Osteoblast (primary cell): ENCODE measurements at regions not wholly inside any gene's neighbourhood (a gene's known extent, or its start where the extent isn't known, plus 50 kb on each side); places are given as distances from the start of the nearest gene placed in this dataset.

Source experiments
- DNase-seq: peaks from one replicate; pipeline ENCODE4 v3.0.0; 2011; ENCODE audit warnings: low spot score, mixed read lengths; ENCODE audit not compliant: insufficient read length; ENCODE audit errors: missing footprints
- H2AFZ ChIP-seq: 2 replicates; pipeline ENCODE4 v1.6.0; 2011; ENCODE audit warnings: mild to moderate bottlenecking, low read length
- H3K27ac ChIP-seq: 2 replicates; pipeline ENCODE4 v1.5.1; 2011; ENCODE audit warnings: mild to moderate bottlenecking, low read depth, low read length, moderate library complexity
- H3K27me3 ChIP-seq: 2 replicates; pipeline ENCODE4 v1.6.0; 2012; ENCODE audit warnings: mild to moderate bottlenecking, control low read depth, inconsistent platforms, low read length, moderate library complexity; ENCODE audit not compliant: insufficient read depth
- H3K36me3 ChIP-seq: 2 replicates; pipeline ENCODE4 v1.5.1; 2011; ENCODE audit warnings: mild to moderate bottlenecking, low read length, control low read depth, moderate library complexity; ENCODE audit not compliant: insufficient read depth
- H3K4me1 ChIP-seq: 2 replicates; pipeline ENCODE4 v1.5.1; 2011; ENCODE audit warnings: mild to moderate bottlenecking, low read length, control low read depth, moderate library complexity; ENCODE audit not compliant: insufficient read depth
- H3K4me2 ChIP-seq: 2 replicates; pipeline ENCODE4 v1.6.0; 2011; ENCODE audit warnings: mild to moderate bottlenecking, low read length; ENCODE audit not compliant: insufficient read depth
- H3K4me3 ChIP-seq: fragments of 200-600 bp; sonication (generic); 3 replicates; pipeline ENCODE4 v1.5.1; 2012; ENCODE audit warnings: mild to moderate bottlenecking, low read length, inconsistent platforms; ENCODE audit not compliant: insufficient read depth
- H3K79me2 ChIP-seq: 2 replicates; pipeline ENCODE4 v1.6.0; 2012; ENCODE audit warnings: mild to moderate bottlenecking, low read length, control low read depth, inconsistent platforms; ENCODE audit not compliant: insufficient read depth
- H3K9me3 ChIP-seq: 2 replicates; pipeline ENCODE4 v1.5.1; 2011; ENCODE audit warnings: low read depth, low read length, control low read depth
- H4K20me1 ChIP-seq: 2 replicates; pipeline ENCODE4 v1.6.0; 2012; ENCODE audit warnings: mild to moderate bottlenecking, low read length, control low read depth; ENCODE audit not compliant: insufficient read depth
- CTCF ChIP-seq: IDR thresholded peaks from 2 replicates; pipeline ENCODE4 v1.5.1; 2011; ENCODE audit warnings: mild to moderate bottlenecking, low read depth, low read length, moderate library complexity; ENCODE audit errors: extremely low read depth

GRCh38 chr10:3482200-3482993 lies 302.6 kb downstream of the KLF6 start:
- H2AFZ ChIP-seq, result peak overlapping the region; percentile 5
- no peaks in the 10 kb centered on the region for H3K36me3 ChIP-seq
- peak overlapping the region; percentile 49 for H3K4me3 ChIP-seq
- no peak for TF ChIP-seq CTCF
- H3K9me3 ChIP-seq, result no peaks in the 10 kb centered on the region
- peak overlapping the region; percentile 72 for H3K4me2 ChIP-seq
- peaks cover 17% of the 10 kb centered on the region for H3K4me1 ChIP-seq
- H4K20me1 ChIP-seq, result no peaks in the 10 kb centered on the region
- H3K27ac ChIP-seq, result peak overlapping the region; percentile 56
- H3K79me2 ChIP-seq, result no peaks in the 10 kb centered on the region
- DNase-seq, result peak; percentile 84
- no peaks in the 10 kb centered on the region for H3K27me3 ChIP-seq

- H3K27me3 ChIP-seq, result no peaks in the 10 kb centered on the region
- H2AFZ ChIP-seq, result no peak overlapping the region
- no peak overlapping the region for H3K4me2 ChIP-seq
- H3K36me3 ChIP-seq, result no peaks in the 10 kb centered on the region
- H3K4me1 ChIP-seq, result peaks cover 17% of the 10 kb centered on the region
- no peak for TF ChIP-seq CTCF
- no peaks in the 10 kb centered on the region for H3K9me3 ChIP-seq
- no peaks in the 10 kb centered on the region for H4K20me1 ChIP-seq
- no peaks in the 10 kb centered on the region for H3K79me2 ChIP-seq
- no peak overlapping the region for H3K4me3 ChIP-seq
- no peak overlapping the region for H3K27ac ChIP-seq
- no peak for DNase-seq
Observed at GRCh38 chr10:3481496-3481895, 303.5 kb downstream of the KLF6 start.

- H3K9me3 ChIP-seq, result no peaks in the 10 kb centered on the region
- H2AFZ ChIP-seq, result no peak overlapping the region
- H3K79me2 ChIP-seq, result no peaks in the 10 kb centered on the region
- no peak for DNase-seq
- peaks cover 17% of the 10 kb centered on the region for H3K4me1 ChIP-seq
- no peak for TF ChIP-seq CTCF
- no peaks in the 10 kb centered on the region for H3K27me3 ChIP-seq
- H3K27ac ChIP-seq, result no peak overlapping the region
- no peak overlapping the region for H3K4me3 ChIP-seq
- H3K36me3 ChIP-seq, result no peaks in the 10 kb centered on the region
- H4K20me1 ChIP-seq, result no peaks in the 10 kb centered on the region
- no peak overlapping the region for H3K4me2 ChIP-seq
Observed at GRCh38 chr10:3480990-3481315, 304.1 kb downstream of the KLF6 start.

- Histone ChIP-seq H3K27ac (no peak overlapping the region), H3K4me3 (no peak overlapping the region)
- TF ChIP-seq CTCF, result no peak
Observed at GRCh38 chr10:3480281-3480989, 304.6 kb downstream of the KLF6 start.

More at GRCh38 chr10:3480281-3480989, 304.6 kb downstream of the KLF6 start:
- Histone ChIP-seq H3K4me1 (peaks cover 17% of the 10 kb centered on the region), H3K79me2 (no peaks in the 10 kb centered on the region), H4K20me1 (no peaks in the 10 kb centered on the region), H2AFZ (no peak overlapping the region), H3K36me3 (no peaks in the 10 kb centered on the region), H3K9me3 (no peaks in the 10 kb centered on the region), H3K27me3 (no peaks in the 10 kb centered on the region), H3K4me2 (no peak overlapping the region)
- DNase-seq, result no peak
